Femur (tissue), 1 donor: ENCODE measurements at regions not wholly inside any gene's neighbourhood (a gene's known extent, or its start where the extent isn't known, plus 50 kb on each side); places are given as distances from the start of the nearest gene placed in this dataset.
A peak's percentile ranks its signal among the peaks of the same experiment; 100 is the strongest.
"Not testable (repeated sequence)": the region's sequence is repeated elsewhere in the genome, so short reads cannot be mapped to it uniquely, and the experiment has no call there.

Experiments
- DNase-seq: peaks from one replicate; pipeline ENCODE4 v3.0.0-alpha.2; 2017

DNA sequence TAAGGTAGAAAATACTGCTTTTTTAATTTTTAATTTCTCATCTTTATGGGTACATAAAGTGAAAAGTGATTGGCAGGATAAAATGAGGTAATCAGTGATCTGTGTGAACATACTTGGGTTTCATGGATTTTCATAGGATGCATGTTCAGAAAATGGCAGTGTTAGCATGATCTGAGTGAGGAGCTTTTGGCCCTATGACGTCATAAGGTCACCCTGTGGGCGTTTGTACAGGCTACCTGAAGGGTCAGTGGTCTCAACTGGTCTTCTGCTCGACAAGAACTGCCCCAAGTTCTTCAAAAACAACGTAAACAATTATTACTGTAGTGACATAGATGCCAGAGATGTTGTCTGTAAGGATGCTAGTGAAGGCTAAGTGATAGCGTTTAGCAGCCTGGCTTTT, 124.5 kb upstream of the OSTN start:
- DNase-seq = no peak

DNA sequence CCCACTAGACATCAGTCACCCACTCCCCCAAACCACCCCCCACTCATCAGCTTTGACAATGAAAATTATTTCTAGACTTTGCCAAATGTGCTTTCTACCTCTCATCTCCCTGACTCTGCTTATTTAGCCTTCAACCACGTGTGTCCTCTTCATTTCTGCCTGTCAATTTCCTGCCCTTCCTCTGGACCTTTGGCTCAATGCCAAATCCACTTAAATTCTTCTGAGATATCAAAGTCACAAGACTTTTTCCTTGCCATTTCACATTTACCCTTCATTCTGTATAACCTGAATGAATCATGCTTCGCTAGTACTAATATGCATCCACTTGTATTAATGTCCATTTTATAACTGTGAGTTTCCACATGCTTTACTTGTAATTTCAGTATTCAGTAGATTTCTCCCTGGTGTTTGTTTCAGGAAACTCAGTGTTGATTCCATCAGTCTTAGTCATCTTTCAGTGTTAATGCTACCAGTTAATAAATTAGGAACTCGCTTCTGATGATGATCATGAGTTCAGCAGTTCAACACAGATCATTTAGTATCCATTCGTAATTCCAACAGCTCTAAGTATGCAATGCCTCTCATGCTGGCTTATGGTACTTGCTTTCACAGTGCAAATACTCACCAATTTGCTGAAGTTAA, 128.2 kb upstream of the OSTN start:
- DNase-seq = no peak

DNA sequence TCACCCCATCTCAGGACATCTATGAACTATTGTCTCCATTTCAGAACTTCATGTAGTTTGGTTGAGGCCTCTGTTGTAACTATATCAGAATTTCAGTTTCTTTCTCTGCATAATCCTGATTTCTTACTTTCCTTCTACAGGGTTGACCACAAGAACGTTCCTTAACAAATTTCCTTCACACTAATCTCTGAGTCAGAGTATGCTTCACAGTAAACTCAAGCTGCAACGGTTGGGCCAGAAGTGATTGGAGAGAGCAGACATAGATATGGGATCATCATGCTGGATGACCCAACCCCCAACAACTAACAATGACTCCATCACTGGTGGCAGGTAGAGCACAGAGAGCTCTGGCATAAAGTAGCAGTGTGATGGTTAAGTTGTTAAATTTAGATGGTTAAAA, 128.8 kb upstream of the OSTN start:
- no peak for DNase-seq

DNA sequence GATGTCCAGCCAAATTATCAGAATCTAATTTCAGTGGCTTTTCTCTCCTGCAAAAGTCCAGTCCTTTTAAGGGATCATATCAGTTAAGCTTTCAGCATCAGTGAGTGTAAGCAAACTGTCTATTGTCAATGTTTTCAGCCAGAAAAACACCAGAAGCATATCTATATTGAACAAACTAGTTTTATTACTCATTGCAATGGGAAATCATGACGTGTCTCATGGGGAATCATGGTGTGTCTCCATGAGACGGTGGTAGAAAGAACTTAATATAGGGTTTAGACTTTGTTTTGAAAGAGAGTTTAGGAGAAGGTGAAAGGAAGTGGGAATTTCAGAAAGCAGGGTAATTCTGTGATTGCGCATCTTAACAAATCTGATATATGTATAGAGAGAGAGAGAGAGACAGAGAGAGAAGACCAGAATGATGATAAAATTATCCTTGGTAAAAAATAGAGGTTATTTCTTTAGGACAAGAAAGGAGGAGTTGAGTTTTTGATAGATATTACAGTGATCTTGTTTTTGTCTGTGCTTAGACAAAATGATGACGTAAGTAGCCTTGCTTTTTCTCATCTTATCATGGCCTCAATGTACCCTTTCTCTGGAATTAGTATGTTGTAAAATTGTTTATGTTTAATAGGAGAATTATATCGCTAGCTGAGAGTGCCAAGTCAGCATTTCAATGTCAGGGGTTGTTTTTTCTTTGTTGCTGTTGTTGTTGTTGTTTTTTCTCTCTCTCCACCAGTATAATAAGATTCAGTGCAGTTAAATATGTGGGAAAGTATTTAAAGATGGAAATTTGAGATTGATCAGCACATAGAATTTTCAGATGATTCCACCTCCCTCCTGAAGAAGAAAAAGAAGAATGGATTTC, 129.9 kb upstream of the OSTN start:
- no peak for DNase-seq

DNA sequence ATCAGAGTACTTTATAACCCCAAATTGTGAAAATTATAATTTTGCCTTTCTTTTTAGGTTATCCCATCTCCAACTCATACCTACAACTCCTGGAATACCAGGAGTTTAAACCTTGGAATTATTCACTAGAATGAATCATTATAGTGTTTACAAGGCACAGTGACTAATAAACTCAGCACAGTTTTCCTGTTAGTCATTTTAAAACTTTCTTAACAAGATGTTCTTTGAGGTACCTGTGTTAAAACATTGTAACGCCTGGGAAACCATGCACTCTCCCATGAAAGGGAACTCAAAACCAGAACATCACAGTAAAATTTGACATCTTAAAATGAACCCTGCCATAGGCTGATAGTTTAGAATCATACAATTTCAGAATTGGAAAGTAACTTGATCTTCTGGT, 132.4 kb upstream of the OSTN start:
- DNase-seq = no peak

DNA sequence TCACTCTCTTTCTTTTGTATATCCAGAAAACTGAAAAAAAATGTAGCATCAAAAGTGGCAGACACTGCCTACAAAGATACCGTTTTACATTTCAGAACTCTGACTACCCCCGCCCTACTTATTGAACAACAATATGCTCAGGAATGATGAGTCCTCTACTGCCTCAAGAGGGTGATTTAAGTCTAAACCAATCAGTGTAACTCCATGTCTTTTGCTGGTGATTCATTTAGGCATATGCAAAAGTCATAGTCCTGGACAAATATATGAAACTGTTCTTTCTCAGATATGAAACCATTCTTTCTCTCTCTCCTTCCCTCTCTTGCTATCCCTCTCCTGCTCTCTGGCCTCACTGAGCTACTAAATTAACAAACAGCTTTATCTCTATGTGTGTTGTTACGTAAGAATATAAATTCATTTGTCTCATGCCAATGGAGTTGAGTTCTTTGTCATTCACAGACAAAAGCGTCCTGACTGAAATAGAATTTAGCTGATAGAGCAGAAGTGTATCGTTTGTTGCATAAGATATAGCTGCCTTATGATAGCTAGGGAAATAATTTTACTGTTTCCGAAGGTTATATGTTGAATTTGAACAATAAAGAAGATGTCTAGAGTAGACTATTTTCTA, 133.7 kb upstream of the OSTN start:
- DNase-seq = no peak

DNA sequence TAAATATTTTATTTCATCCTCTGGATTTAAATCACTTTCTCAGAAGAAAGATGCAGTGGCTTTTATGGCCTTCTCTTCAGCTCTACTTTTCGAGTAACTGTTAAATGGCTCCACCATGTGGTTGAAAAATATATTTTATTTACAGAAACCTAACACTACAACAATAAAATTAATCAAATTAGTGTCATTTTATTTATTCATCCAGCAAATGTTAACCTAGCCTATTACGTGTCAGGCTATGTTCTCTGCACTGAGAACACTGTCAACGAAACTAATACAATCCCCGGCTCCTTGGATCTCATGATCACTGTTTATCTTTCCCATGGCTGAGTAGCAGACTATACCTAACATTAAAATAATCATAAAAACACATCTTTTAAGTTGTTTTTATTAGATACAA, 148.0 kb upstream of the OSTN start:
- DNase-seq = no peak

DNA sequence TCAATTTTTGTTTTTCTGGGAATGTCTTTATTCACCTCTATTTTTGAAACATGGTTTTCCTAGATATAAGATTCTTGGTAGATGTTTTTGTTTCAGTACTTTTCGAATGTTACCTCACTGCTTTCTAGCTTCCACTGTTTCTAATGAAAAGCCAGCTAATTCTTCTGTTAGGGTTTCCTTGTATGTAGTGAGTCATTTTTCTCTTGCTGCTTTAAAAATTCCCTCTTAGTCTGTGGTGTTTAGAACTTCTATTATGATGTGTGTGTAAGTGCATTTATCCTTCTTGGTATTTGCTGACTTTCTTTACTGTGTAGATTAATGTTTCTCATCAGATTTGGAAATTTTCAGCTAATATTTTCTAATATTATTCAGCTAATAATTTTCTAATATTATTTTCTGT, 151.1 kb upstream of the OSTN start:
- DNase-seq = no peak

DNA sequence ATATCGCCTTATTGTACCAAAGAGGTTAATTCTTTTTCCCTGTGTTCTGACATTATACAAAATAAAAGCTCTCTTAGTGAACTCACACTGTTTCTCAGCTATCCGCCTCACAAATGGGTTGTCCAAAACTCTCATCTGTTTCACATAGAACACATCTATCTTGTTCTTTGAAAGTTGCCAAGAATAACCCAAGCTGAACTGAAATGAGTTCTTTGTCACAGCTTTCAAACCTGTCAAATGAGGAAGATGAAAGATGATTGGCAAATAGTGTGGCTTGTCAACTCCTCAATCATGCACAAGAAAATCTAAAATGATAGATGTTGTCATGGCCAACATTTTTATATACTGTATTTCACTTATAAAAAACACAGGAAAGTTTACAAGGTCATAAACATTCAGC, 168.1 kb upstream of the OSTN start:
- DNase-seq = no peak

DNA sequence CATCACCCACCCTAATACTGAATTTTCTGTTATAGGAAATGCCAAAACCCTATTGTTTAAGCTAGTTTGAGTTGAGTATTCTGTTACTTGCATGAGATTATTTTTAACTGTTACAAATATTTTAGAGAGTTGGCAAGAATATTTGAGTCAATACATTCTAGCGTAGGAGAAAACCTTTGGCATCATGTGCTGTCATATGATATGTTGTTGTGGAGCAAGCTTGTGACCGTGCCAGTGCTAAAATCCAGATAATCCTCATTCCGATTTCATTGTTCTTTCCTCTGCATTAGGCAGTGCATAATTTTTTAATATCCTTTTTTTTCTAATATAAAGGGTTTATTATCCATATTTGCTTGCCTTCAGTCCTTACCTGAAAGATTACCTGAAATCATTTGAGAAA, 168.0 kb upstream of the GMNC start:
- DNase-seq = no peak

DNA sequence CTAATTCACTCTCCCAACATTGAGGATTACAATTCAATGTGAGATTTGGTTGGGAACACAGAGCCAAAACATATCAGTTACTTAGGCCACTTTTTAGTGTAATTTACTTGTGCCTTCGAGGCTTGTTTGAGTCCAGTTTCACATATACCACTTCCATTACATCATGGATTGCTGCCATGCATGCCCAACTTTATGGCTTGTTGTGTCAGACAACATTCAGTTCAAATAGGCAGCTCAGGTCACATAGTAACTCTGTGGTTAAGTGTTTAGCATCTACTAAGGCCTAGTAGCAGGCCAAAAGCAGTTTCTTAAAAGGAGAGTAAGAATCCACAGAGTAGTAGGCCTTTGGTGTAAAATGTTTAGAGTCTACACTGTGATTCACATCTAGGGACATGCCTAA, 164.3 kb upstream of the GMNC start:
- DNase-seq = no peak

DNA sequence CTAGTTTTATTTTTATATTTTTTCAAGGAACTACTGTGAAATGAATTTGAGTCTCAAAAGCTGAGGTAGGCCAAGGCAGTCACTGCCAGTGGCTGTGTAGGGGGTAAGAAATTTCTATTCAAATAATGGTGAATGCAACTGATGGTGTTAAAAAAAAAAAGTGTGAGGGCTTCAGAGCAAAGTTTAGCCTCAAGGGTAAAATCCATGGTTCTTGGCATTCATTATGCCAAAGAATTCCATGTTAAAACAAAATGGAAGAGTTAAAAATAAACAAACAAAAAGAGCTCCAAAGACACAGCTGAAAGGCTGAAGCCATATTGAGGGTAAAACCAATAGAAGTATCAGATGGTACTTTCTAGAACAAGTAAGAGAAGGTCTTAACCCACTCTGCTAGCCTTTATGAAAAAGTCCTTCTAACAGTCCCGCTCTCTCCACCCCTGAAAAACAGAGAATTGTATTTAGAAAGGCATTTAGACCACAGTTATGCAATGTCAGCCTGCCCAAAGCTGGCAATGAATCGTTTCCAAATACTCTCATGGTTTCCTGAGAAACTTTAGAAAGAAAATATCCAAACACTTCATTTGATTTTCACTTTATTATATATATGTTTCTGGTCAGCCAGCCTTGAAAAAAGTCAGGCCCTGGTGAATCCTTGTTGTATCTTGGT, 158.4 kb upstream of the GMNC start:
- peak; percentile 32 for DNase-seq

DNA sequence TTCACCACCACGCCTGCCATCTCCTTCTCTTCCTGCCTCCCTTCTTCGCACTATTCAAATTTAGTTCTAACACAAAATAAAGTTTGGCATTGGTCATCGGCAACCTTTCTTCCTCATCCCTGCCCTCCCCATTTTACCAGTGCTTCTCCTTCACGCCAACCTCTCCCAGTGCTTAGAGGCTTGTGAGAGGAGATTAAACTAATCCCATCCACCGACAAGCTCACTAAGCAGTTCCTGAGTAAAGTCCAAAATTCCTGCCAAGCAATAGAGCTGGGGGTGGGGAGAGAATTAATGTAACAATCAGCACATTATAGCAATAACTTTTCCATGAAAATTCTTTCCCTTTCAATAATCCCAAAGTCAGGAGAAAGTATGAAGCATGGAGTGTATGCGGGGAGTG, 157.4 kb upstream of the GMNC start:
- DNase-seq = no peak

DNA sequence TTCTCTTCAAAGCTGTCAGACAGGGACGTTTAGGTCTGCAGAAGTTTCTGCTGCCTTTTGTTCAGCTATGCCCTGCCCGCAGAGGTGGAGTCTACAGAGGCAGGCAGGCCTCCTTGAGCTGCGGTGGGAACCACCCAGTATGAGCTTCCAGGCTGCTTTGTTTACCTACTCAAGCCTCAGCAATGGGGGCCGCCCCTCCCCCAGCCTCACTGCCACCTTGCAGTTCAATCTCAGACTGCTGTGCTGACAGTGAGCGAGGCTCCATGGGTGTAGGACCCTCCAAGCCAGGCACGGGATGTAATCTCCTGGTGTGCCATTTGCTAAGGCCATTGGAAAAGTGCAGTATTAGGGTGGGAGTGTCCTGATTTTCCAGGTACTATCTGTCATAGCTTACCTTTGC, 153.5 kb upstream of the GMNC start:
- not testable (repeated sequence) for DNase-seq

DNA sequence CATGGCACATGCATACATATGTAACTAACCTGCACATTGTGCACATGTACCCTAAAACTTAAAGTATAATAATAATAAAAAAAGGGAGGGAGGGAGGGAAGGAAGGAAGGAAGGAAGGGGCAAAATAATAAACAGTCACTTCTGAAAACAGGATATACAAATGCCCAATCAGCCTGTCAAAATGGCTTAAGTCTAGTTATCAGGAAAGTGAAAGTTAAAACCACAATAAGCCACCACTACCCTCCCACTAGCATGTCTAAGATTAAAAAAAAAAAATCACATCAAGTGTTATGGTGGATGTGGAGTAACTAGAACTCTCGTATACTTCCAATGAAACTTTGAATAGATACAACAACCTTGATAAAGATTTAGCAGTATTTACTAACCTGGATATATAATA, 145.6 kb upstream of the GMNC start:
- no peak for DNase-seq

DNA sequence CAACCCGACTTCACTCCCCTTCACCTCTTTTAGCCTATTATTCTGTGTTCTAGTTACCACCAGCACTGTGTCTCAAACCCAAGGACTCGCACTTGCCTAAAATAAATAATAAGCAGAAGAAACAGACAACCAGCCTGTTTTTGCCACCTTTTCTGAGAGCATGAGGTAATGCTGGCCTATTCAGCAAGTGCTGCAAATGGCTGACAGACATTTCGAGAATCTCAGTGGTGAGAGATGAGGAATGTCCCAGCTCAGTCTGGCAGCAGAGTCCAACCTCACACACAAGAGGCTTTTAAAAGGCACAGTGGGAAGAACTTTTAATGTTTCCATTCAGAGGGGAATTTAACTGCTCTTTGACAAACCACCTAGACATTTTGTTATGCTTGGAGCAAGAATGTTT, 143.3 kb upstream of the GMNC start:
- DNase-seq = no peak

DNA sequence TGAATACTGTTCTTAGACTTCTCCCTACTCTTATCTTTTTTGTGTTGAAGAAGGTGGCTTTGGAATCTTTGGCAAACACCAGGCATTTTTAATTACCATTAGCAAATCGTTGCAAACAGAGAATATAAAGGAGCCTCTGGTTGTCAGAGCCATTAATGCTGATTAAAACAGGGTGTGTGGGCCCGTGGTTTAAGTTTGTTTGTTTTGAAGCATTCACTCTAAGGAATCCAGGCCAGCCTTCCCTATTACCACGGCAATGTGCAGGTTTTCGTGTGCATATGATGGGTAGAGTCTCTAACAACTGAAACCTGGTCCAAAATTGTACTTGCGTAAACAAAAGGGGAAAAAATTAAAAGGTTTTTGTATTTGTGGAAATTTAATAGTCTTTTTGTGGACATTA, 141.2 kb upstream of the GMNC start:
- no peak for DNase-seq

DNA sequence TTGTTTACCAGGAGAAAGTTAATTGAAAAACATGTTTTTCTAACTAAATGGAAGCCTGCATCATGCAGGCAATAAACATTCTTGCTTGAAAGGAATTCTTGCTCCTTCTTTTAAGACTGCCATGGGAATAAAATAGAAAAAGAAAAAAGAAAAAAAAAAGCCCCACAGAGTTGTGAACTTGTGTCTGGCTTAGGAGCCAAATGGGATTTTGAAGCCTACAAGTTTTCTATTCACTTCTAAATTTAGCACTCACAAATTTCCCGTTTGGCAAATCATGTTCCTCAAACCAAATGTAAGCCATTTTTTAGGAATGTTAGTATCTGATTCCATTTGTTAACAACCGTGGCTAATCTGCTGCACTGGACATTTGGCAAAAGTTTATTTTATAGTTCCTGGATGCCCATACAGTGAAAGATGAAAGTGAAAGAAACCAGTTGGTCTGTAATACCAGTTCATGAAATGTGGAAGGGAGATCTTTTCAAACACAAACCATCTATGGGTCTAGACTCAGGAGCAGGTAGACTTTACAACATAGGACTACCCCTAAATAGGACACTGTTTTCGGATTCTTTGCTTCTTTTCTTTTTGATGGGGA, 133.8 kb upstream of the GMNC start:
- DNase-seq = no peak

DNA sequence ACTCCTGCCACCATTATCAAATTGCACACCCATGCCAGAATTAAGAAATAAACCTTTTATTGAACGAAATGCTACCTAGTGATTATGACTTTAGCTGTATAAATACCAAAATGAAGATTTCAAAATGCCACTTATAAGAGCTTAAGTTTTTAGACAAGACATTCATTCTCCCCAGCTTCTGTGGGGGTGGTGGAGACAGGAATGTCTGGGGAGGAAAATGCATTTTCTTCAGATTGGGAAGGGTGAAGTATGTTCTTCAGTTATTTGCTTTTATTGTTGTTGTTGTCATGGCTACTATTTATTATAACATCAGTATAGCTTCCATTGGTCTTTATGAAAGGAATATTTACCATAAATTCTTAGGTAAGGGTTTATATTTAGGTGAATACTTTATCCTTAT, 132.7 kb upstream of the GMNC start:
- no peak for DNase-seq

DNA sequence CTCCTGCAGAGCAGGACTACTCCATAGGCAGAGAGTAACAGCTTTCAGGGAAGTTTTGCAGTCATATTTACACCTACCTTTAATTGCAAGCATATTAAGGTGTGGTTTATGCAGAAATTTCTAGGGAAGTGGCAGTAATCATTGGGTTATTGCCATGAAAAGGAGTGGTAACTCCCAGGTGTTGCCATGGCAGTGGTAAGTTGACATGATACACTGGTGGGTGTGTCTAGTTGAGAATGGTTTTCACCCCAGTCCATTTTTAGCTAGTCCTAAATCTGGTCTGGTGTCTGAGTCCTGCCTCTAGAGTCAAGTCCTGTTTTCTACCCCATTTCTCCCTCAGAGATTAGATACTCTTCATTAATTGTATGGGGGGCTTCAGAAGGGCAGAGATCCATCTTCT, 128.4 kb upstream of the GMNC start:
- no peak for DNase-seq

DNA sequence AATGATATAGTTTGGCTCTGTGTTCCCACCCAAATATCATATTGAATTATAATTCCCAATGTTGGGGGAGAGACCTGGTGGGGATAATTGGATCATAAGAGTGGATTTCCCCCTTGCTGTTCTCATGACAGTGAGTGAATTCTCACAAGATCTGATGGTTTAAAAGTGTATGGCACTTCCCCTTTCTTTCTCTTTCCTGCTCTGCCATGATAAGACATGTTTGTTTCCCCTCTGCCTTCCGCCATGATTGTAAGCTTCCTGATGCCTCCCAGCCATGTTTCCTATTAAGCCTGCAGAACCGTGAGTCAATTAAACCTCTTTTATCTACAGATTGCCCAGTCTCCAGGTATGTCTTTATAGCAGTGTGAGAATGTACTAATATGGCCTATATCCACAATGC, 126.7 kb upstream of the GMNC start:
- no peak for DNase-seq

DNA sequence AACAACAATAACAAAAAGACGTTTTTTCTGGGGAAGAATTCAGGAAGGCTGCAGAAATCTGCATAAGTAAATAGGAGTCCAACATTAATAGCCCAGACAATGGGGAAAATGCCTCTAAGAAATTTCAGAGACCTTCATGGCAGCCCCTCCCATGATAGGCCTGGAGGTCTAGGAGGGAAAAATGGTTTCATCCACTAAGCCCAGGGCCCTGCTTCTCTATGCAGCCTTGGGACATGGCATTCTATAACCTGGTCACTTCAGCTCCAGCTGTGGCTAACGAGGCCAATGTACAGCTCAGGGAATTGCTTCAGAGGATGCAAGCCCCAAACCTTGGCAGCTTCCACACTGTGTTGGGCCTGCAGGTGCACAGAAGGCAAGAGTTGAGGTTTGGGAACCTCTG, 125.6 kb upstream of the GMNC start:
- DNase-seq = no peak

DNA sequence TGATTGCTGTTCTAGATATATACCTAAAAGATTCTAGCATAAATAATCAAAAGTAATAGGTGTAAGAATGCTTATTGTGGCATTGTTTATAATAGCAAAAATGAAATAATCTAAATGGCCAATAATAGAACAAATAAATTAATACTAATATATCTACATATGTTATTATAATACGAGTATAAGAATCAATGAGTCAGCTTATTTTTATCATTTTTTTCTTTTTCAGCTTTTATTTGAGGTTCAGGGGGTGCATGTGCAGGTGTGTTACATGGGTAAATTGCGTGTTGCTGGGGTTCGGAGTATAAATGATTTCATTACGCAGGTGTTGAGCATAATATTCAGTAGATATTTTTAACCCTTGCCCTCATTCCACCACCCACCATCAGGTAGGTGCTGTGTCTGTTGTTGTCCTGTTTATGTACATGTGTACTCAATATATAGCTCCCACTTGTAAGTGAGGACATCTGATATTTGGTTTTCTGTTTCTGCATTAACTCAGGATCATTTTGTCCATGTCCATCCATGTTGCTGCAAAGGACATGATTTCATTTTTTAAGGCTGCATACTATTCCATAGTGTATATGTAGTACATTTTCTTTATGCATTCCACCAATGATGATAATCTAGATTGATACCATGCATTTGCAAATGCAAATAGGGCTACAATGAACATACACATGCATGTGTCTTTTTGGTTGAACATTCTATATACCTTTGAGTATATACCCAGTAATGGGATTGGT, 122.2 kb upstream of the GMNC start:
- DNase-seq = no peak
